T-helper 1 cell treated with Interleukin-12 subunit alpha and Interleukin-12 subunit beta and Interleukin-4 antibody, amounts not matched to agents 30 ng/mL and 1 ng/mL, for 36 hours (primary cell): ENCODE measurements at regions not wholly inside any gene's neighbourhood (a gene's known extent, or its start where the extent isn't known, plus 50 kb on each side); places are given as distances from the start of the nearest gene placed in this dataset.
"Not testable (repeated sequence)": the region's sequence is repeated elsewhere in the genome, so short reads cannot be mapped to it uniquely, and the experiment has no call there.

Experiments
- intact Hi-C: fragments of 100-400 bp; cut with micrococcal nuclease; formaldehyde crosslinking; loops from one replicate; pipeline ENCODE4 v1.15.1; 2024

- intact Hi-C loops = loop anchor here (10.0 kb wide), 1 partner anchor 532 kb away; no protein-coding TSS in a partner anchor
Observed at GRCh38 chr3:106337116-106337515, 468.3 kb upstream of the CBLB start.

GRCh38 chr3:106338582-106339214 is 469.9 kb upstream of the CBLB start:
- intact Hi-C loops = loop anchor here (10.0 kb wide), 1 partner anchor 534 kb away; no protein-coding TSS in a partner anchor

GRCh38 chr3:106339551-106339950 is 470.7 kb upstream of the CBLB start:
- intact Hi-C loops = loop anchor here (10.0 kb wide), 1 partner anchor 535 kb away; no protein-coding TSS in a partner anchor

- intact Hi-C loops = no loop called here
Observed at GRCh38 chr3:106341087-106341486, 472.3 kb upstream of the CBLB start.

- intact Hi-C loops = no loop called here
Observed at GRCh38 chr3:106341586-106342162, 472.9 kb upstream of the CBLB start.

- intact Hi-C loops = no loop called here
Observed at GRCh38 chr3:106342386-106342785, 473.6 kb upstream of the CBLB start.

- intact Hi-C loops = no loop called here
Observed at GRCh38 chr3:106343811-106344210, 475.0 kb upstream of the CBLB start.

GRCh38 chr3:106345353-106346027 is 476.7 kb upstream of the CBLB start:
- intact Hi-C loops = no loop called here

GRCh38 chr3:106347350-106347749 is 478.5 kb upstream of the CBLB start:
- intact Hi-C loops = no loop called here

GRCh38 chr3:106348139-106348690 is 479.4 kb upstream of the CBLB start:
- intact Hi-C loops = no loop called here

- intact Hi-C loops = no loop called here
Observed at GRCh38 chr3:106349191-106349881, 480.5 kb upstream of the CBLB start.

GRCh38 chr3:106355873-106356272 is 487.1 kb upstream of the CBLB start:
- intact Hi-C loops = no loop called here

GRCh38 chr3:106359692-106360091 is 490.9 kb upstream of the CBLB start:
- intact Hi-C loops = no loop called here

- intact Hi-C loops = not testable (repeated sequence)
Observed at GRCh38 chr3:106360901-106361300, 492.1 kb upstream of the CBLB start.

GRCh38 chr3:106364477-106364876 is 495.7 kb upstream of the CBLB start:
- intact Hi-C loops = no loop called here

GRCh38 chr3:106365061-106365691 is 496.4 kb upstream of the CBLB start:
- intact Hi-C loops = no loop called here

GRCh38 chr3:106366352-106366751 is 497.5 kb upstream of the CBLB start:
- intact Hi-C loops = no loop called here

GRCh38 chr3:106367496-106367895 is 498.7 kb upstream of the CBLB start:
- intact Hi-C loops = no loop called here

GRCh38 chr3:106371221-106371970 is 502.6 kb upstream of the CBLB start:
- intact Hi-C loops = no loop called here

- intact Hi-C loops = no loop called here
Observed at GRCh38 chr3:106371971-106372805, 503.4 kb upstream of the CBLB start.
